Mesothelial cell of epicardium (in vitro differentiated cells): ENCODE measurements at regions not wholly inside any gene's neighbourhood (a gene's known extent, or its start where the extent isn't known, plus 50 kb on each side); places are given as distances from the start of the nearest gene placed in this dataset.
A peak's percentile ranks its signal among the peaks of the same experiment; 100 is the strongest.

Source experiments
- DNase-seq, 2 experiments: peaks; one replicate each; pipeline ENCODE4 v3.0.0; 2021; ENCODE audit warnings: low spot score in 2 of 2; ENCODE audit not compliant: unreplicated experiment in 2 of 2
- H3K27ac Mint-ChIP-seq: 2 replicates; pipeline ENCODE4 v1.8.0; 2021; ENCODE audit warnings: mixed read lengths
- H3K27me3 Mint-ChIP-seq: 2 replicates; pipeline ENCODE4 v1.8.0; 2021; ENCODE audit warnings: low read depth, mixed read lengths
- H3K36me3 Mint-ChIP-seq: 2 replicates; pipeline ENCODE4 v1.8.0; 2021; ENCODE audit warnings: mixed read lengths
- H3K4me1 Mint-ChIP-seq: 2 replicates; pipeline ENCODE4 v1.8.0; 2021; ENCODE audit warnings: mixed read lengths
- H3K4me3 Mint-ChIP-seq: 2 replicates; pipeline ENCODE4 v1.8.0; 2021; ENCODE audit warnings: mild to moderate bottlenecking, moderate library complexity, mixed read lengths
- H3K9me3 Mint-ChIP-seq: 2 replicates; pipeline ENCODE4 v1.8.0; 2021; ENCODE audit warnings: mixed read lengths
- CTCF ChIP-seq: fragments of 200-600 bp; sonication (generic); IDR thresholded peaks from one replicate; pipeline ENCODE4 v1.5.0; 2021; ENCODE audit warnings: antibody characterized with exemption; ENCODE audit not compliant: unreplicated experiment

- no peak for TF ChIP-seq CTCF
- no peak for DNase-seq
- no peaks in the 10 kb centered on the region for H3K36me3 Mint-ChIP-seq
- no peaks in the 10 kb centered on the region for H3K27me3 Mint-ChIP-seq
- no peak overlapping the region for H3K4me3 Mint-ChIP-seq
- no peaks in the 10 kb centered on the region for H3K9me3 Mint-ChIP-seq
- peaks cover 43% of the 10 kb centered on the region for H3K4me1 Mint-ChIP-seq
- peak overlapping the region; percentile 89 for H3K27ac Mint-ChIP-seq
Measured at GRCh38 chr7:41134300-41135255, 568.3 kb downstream of the INHBA start.

- Mint-ChIP-seq H3K4me1 (peaks cover 43% of the 10 kb centered on the region), H3K27me3 (no peaks in the 10 kb centered on the region), H3K9me3 (no peaks in the 10 kb centered on the region), H3K4me3 (no peak overlapping the region), H3K27ac (peak overlapping the region; percentile 89), H3K36me3 (no peaks in the 10 kb centered on the region)
- no peak for TF ChIP-seq CTCF
- no peak for DNase-seq
Measured at GRCh38 chr7:41133690-41134299, 569.1 kb downstream of the INHBA start.

DNA sequence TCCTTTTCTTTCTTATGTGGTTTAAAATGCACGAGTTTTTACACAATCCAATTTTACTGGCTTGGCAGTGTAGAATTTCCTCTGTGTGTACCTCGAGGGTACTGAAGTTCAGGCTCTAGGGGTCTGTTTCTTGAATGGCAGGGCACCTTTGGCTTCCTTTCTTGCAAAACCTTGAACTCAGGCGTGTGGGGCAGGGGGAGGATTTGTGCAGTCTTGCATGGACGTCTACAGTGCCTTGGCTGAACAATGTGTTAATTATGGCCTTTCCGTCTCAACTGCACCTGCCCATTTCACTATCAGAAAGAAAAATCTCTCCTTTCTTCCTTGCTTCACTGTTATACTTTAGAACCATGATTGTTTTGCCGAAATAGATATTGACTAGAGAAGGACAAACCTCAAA is 570.9 kb downstream of the INHBA start:
- DNase-seq: no peak
- Mint-ChIP-seq H3K4me1 (peaks cover 40% of the 10 kb centered on the region), H3K27ac (no peak overlapping the region), H3K36me3 (no peaks in the 10 kb centered on the region), H3K27me3 (no peaks in the 10 kb centered on the region), H3K4me3 (no peak overlapping the region), H3K9me3 (no peaks in the 10 kb centered on the region)
- no peak for TF ChIP-seq CTCF

DNA sequence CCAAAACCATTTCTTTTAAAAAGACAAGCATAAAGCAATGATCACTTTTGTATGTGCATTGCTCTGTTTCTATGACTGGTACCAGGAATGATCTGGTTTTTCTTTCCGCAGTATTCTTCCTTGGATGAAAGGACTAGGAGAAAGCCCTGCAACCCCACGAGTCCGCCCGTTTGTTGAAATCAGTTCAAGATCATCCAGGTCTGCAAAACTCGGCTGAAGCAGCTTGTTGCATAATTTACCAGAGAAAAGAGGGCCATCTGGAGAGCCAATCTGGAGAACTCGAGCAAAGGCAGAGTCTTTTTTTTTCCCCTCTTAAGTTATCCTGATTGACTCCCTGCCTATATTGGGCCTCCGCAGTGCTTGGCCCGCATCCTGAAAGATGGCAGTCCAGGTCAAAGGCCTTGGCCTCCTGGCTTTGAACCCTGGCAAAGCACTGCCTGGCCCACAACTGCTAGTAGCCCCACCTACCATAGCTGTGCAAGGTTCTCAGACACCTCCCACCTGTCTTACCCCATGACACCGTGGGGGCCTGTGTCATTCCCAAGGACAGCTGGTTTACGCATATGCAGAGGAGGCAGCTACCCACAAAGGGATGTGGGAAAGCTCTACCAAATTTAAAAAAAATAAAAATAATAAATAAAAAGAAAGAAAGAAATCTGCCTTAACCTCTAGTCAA is 572.2 kb downstream of the INHBA start:
- Mint-ChIP-seq H3K27ac (no peak overlapping the region), H3K36me3 (no peaks in the 10 kb centered on the region), H3K27me3 (no peaks in the 10 kb centered on the region), H3K4me3 (no peak overlapping the region), H3K4me1 (peaks cover 40% of the 10 kb centered on the region), H3K9me3 (no peaks in the 10 kb centered on the region)
- TF ChIP-seq CTCF: no peak
- DNase-seq: no peak

DNA sequence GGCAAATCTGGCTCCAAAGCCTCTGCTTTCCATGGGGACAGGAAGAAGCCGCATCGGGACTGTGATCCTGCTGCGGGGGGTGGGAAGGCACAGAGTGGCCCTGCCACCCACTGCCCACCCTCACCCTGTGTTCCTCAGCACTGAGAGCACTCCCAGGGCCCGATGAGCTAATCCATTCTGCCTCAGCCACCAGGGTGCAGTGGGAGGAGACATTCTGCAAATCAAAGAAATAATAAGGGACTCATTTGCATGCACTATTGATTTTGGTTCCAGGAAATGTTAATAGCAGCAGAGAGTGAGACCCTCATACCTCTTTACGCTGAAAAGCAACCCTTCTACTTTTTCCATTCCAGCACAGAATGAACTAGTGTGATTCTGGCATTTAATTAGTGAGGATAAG is 572.8 kb downstream of the INHBA start:
- Mint-ChIP-seq H3K4me1 (peaks cover 40% of the 10 kb centered on the region), H3K9me3 (no peaks in the 10 kb centered on the region), H3K27ac (no peak overlapping the region), H3K36me3 (no peaks in the 10 kb centered on the region), H3K4me3 (no peak overlapping the region), H3K27me3 (no peaks in the 10 kb centered on the region)
- no peak for TF ChIP-seq CTCF
- DNase-seq: no peak
